ENCODE measurements at regions not wholly inside any gene's neighbourhood (a gene's known extent, or its start where the extent isn't known, plus 50 kb on each side); places are given as distances from the start of the nearest gene placed in this dataset.
A peak's percentile ranks its signal among the peaks of the same experiment; 100 is the strongest.

DNA sequence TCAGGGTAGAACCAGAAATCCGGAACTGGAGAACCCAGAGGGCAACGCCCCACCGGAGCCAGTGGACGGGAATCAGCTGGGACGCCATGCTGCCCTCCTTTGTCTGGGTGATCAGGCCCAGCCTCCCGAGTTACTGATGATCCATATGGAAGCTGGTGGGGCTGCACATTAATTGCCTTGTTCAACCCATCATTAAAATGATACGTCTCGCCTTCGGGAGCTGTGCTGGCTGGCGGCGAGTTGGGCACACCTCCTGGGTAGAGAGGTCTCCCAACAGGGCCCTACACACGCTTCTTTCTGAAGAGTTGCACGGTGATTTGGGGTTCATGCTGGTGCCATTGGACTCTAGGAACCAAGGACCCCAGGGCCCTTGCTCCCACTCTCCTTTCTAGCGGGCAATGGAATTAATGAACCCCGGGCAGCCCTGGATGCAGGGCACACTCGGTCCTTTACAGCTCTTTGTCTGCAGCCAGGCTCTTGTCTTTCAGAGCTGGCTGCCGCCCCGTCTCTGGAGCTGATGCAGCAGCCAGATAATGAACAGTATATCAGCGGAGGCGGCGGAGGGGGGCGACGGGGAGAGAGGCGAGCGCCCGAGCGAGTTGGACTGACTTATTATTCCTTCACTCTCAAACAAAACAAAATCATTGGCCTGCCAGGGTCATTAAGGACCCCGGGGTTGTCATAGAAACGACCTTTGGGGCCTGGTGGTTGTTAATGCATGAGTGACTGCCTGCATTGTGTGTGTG, 412.2 kb upstream of the ZMIZ1 start:
- H3F3A ChIP-seq (ENCODE audit: insufficient read depth, low read length), result no peaks in the 10 kb centered on the region
- TF ChIP-seq EZH2 (IDR thresholded peaks at IDR 0.05; ENCODE audit: borderline replicate concordance, low read length), result no peak
- TF ChIP-seq, protein P1, sequence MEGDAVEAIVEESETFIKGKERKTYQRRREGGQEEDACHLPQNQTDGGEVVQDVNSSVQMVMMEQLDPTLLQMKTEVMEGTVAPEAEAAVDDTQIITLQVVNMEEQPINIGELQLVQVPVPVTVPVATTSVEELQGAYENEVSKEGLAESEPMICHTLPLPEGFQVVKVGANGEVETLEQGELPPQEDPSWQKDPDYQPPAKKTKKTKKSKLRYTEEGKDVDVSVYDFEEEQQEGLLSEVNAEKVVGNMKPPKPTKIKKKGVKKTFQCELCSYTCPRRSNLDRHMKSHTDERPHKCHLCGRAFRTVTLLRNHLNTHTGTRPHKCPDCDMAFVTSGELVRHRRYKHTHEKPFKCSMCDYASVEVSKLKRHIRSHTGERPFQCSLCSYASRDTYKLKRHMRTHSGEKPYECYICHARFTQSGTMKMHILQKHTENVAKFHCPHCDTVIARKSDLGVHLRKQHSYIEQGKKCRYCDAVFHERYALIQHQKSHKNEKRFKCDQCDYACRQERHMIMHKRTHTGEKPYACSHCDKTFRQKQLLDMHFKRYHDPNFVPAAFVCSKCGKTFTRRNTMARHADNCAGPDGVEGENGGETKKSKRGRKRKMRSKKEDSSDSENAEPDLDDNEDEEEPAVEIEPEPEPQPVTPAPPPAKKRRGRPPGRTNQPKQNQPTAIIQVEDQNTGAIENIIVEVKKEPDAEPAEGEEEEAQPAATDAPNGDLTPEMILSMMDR (IDR thresholded peaks at IDR 0.05; ENCODE audit: low read length), result no peak
- no peaks in the 10 kb centered on the region for H3K79me2 ChIP-seq (ENCODE audit: insufficient read depth, low read length)
- no peaks in the 10 kb centered on the region for H3K36me3 ChIP-seq (ENCODE audit: insufficient read depth, low read length)
- H2AFZ ChIP-seq (ENCODE audit: low read length), result no peak overlapping the region
- no peak overlapping the region for H3K4me3 ChIP-seq (ENCODE audit: low read depth, low read length, poor library complexity, severe bottlenecking)
- H3K9me2 ChIP-seq (ENCODE audit: low read depth, low read length), result no peaks in the 10 kb centered on the region
- no peak overlapping the region for H3K9ac ChIP-seq (ENCODE audit: low read length)
- H3K4me1 ChIP-seq (ENCODE audit: insufficient read depth, low read length, severe bottlenecking), result peaks cover 40% of the 10 kb centered on the region
- peak overlapping the region; percentile 9; the same call in 1 of the 2 replicates for H3K4me2 ChIP-seq (ENCODE audit: low read length)
- no peaks in the 10 kb centered on the region for H3K9me3 ChIP-seq (ENCODE audit: low read length)
- no peaks in the 10 kb centered on the region for H4K20me1 ChIP-seq (ENCODE audit: insufficient read depth, low read length)
- peak overlapping the region; percentile 98 for H3K27ac ChIP-seq (ENCODE audit: low read depth, low read length, poor library complexity, severe bottlenecking)
- H3K27me3 ChIP-seq (ENCODE audit: insufficient read depth, low read length), result no peaks in the 10 kb centered on the region

DNA sequence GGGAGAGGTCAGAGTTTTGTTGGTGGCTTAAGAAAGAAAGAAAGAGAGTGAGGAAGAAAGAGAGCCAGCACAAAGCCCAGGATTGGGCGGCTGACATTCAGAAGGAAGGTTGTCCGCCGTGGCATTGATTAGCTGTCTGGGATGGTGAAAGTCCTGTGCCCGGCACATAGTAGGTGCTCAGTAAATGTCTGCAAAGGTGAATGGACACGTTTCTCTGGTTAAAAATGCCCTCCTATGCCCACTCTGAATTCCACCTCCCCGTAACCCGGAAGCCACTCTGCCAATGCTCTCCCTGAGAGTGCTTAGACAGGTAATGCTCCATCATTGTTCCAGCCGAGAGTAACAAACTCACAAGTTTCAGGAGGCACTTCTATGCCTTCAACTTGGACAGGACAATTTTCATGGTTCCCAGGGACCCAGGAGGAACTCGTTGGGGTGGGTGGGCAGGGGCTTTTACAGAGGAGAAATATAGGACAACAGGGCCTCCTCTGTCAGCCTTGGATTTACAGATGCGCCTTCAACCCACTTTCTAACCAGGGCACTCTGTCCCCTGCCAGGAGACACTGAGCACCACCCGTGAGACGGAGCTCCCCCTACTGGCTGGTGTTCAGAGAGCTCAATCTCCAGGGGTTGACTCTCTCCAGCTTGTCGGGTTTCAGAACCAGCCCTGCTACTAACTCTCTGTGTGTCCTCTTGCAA, 411.5 kb upstream of the ZMIZ1 start:
- Histone ChIP-seq H3K9me2 (ENCODE audit: low read depth, low read length) (no peaks in the 10 kb centered on the region), H3K9me3 (ENCODE audit: low read length) (no peaks in the 10 kb centered on the region), H4K20me1 (ENCODE audit: insufficient read depth, low read length) (no peaks in the 10 kb centered on the region), H3K4me1 (ENCODE audit: insufficient read depth, low read length, severe bottlenecking) (peaks cover 40% of the 10 kb centered on the region), H3K36me3 (ENCODE audit: insufficient read depth, low read length) (no peaks in the 10 kb centered on the region), H3K9ac (ENCODE audit: low read length) (no peak overlapping the region), H3K27me3 (ENCODE audit: insufficient read depth, low read length) (no peaks in the 10 kb centered on the region), H2AFZ (ENCODE audit: low read length) (no peak overlapping the region), H3K27ac (ENCODE audit: low read depth, low read length, poor library complexity, severe bottlenecking) (peak overlapping the region; percentile 98), H3F3A (ENCODE audit: insufficient read depth, low read length) (no peaks in the 10 kb centered on the region), H3K79me2 (ENCODE audit: insufficient read depth, low read length) (no peaks in the 10 kb centered on the region), H3K4me2 (ENCODE audit: low read length) (peak overlapping the region; percentile 9; the same call in 1 of the 2 replicates), H3K4me3 (ENCODE audit: low read depth, low read length, poor library complexity, severe bottlenecking) (no peak overlapping the region)
- no peak for TF ChIP-seq EZH2 (IDR thresholded peaks at IDR 0.05; ENCODE audit: borderline replicate concordance, low read length)
- TF ChIP-seq, protein P1 (IDR thresholded peaks at IDR 0.05; ENCODE audit: low read length), result peak; percentile 79

DNA sequence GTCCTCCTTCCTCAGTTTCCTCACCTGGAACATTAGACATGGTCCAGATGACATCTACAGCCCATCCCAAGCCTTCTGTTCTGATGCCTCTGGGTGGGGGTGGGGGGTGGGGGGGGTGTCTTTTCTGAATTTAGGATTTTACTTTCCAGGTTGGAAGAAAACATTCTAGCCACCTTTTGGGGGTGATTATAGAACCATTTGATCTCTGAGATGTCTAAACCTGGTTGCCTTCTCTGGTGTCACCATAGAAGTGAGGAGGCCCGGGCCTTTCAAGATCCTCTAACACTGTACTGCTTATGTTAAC, 411.0 kb upstream of the ZMIZ1 start:
- H3K9me2 ChIP-seq (ENCODE audit: low read depth, low read length), result no peaks in the 10 kb centered on the region
- no peak overlapping the region for H2AFZ ChIP-seq (ENCODE audit: low read length)
- no peak overlapping the region for H3K4me3 ChIP-seq (ENCODE audit: low read depth, low read length, poor library complexity, severe bottlenecking)
- TF ChIP-seq, protein P1 (IDR thresholded peaks at IDR 0.05; ENCODE audit: low read length), result no peak
- TF ChIP-seq EZH2 (IDR thresholded peaks at IDR 0.05; ENCODE audit: borderline replicate concordance, low read length), result no peak
- H3K9me3 ChIP-seq (ENCODE audit: low read length), result no peaks in the 10 kb centered on the region
- no peaks in the 10 kb centered on the region for H3K36me3 ChIP-seq (ENCODE audit: insufficient read depth, low read length)
- H3K27me3 ChIP-seq (ENCODE audit: insufficient read depth, low read length), result no peaks in the 10 kb centered on the region
- H4K20me1 ChIP-seq (ENCODE audit: insufficient read depth, low read length), result no peaks in the 10 kb centered on the region
- peaks cover 40% of the 10 kb centered on the region for H3K4me1 ChIP-seq (ENCODE audit: insufficient read depth, low read length, severe bottlenecking)
- H3K4me2 ChIP-seq (ENCODE audit: low read length), result peak overlapping the region; percentile 53
- H3K9ac ChIP-seq (ENCODE audit: low read length), result peak overlapping the region; percentile 53
- peak overlapping the region; percentile 98 for H3K27ac ChIP-seq (ENCODE audit: low read depth, low read length, poor library complexity, severe bottlenecking)
- H3K79me2 ChIP-seq (ENCODE audit: insufficient read depth, low read length), result no peaks in the 10 kb centered on the region
- no peaks in the 10 kb centered on the region for H3F3A ChIP-seq (ENCODE audit: insufficient read depth, low read length)
